Hypothalamus (tissue), 51 donors: ENCODE measurements at regions not wholly inside any gene's neighbourhood (a gene's known extent, or its start where the extent isn't known, plus 50 kb on each side); places are given as distances from the start of the nearest gene placed in this dataset.

Source experiments
- DNase-seq, 51 donors: peaks; one replicate each; lab custom pipeline; 2025; lab: John Stamatoyannopoulos, UW

- DNase-seq: no peak
These were observed 168.2 kb upstream of the DMRTA1 start for GRCh38 chr9:22278426-22278825.

GRCh38 chr9:22279636-22280035 lies 167.0 kb upstream of the DMRTA1 start:
- no peak for DNase-seq

DNA sequence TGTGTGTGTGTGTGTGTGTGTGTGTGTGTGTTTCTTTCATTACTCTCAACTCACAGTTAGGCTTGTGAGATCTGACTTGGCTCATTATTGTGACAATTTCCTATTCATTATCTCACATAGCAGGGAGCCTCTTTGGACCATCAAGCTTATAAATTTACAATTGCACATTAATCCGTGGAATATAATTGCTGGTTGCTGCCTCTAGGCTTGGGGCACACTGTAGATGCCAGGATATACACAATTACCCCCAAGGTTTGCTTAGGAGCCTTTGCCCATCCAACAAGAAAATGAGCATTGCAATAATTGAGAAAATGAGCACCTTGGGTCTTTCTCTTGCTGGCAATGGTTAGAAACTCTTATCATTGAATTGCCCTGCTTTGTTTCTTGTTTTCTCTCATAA lies 161.6 kb upstream of the DMRTA1 start:
- no peak for DNase-seq

DNA sequence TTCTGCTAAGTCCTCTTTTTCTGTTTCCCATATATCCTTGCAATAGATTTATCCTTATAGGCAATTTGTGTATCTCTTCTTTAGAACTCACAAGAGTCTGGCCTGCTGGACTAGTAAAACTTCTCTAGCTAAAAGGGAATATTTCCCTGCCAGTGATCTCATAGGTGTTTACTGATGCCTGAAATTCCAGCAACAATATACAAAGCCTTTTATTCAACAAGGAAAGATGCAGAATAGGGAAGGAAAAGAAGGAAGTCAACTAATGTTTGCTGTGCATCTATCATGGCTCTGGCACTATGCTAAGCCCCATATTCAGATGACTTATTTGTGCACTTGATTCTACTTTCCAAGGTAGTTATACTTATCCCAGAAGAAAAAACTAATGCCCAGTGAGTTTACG lies 160.0 kb upstream of the DMRTA1 start:
- no peak for DNase-seq

- DNase-seq: no peak
These were observed 158.0 kb upstream of the DMRTA1 start for GRCh38 chr9:22288661-22289060.

DNA sequence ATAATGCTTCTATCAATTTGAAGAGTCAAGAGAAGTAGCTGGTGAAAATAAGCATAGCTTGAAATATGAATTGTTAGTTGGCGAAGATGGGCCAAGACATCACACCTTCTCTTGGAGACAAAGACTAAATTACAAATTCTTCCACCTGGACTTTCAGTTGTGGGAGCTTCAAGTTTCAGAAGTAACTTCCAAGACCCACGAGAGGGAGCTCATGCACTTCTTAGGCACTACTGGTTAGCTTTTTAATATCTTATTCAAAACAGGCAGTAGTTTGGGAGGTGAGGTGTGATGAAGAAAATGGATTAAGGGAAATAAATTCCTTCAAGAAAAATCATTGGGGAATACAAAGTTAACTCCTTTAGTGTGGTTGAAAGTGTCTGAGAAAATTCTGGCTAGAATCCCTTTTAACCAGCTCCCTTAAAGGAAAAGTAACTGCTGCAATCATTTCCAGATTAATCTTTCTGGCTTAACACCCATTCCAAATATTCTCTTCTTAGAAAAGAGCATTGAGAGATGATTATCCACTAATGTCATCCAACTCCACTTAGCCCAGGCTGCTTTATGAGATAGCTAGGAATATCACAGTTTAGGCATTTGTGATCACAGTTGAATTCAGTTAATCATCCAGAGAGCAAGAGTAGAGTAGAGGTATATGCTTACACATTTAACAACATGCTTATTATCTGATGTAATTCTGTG lies 139.5 kb upstream of the DMRTA1 start:
- peak in 8 of 51 donors; percentile 0 to 12 (median 3) for DNase-seq

DNA sequence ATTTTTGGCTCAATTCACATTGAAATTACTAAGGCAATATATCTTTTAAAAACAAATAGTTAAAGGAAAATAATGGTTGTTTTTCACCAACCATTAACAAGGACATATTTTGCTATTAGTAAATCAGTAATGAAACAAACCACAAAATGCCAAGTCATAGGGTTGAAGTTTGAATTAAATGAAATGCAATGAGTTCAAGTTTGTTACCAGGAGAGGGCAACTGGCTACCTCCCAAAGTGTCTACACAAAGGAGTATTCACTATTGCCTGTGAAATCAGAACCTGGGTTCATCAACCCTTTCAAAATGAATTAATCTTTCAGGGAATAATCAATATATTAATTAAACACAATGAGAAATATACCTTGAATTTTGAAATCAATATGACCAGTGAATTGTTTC lies 138.4 kb upstream of the DMRTA1 start:
- DNase-seq: no peak

DNA sequence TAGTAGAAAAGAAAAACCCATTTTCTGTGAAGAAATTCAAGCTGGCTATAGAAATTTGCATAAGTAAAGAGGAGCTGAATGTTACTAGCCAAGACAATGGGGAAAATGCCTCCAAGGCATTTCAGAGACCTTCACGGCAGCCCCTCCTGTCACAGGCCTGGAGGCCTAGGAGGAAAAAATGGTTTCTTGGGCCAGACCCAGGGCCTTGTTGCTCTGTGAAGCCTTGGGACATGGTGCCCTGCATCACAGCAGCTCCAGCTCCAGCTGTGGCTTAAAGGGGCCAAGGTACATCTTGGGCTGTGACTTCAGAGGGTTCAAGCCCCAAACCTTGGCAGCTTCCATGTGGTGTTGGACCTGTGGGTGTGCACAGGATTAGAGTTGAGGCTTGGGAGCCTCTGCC lies 130.0 kb upstream of the DMRTA1 start:
- DNase-seq: no peak

- no peak for DNase-seq
These were observed 115.1 kb upstream of the DMRTA1 start for GRCh38 chr9:22331533-22331932.

- DNase-seq: no peak
These were observed 114.4 kb upstream of the DMRTA1 start for GRCh38 chr9:22332202-22332601.

DNA sequence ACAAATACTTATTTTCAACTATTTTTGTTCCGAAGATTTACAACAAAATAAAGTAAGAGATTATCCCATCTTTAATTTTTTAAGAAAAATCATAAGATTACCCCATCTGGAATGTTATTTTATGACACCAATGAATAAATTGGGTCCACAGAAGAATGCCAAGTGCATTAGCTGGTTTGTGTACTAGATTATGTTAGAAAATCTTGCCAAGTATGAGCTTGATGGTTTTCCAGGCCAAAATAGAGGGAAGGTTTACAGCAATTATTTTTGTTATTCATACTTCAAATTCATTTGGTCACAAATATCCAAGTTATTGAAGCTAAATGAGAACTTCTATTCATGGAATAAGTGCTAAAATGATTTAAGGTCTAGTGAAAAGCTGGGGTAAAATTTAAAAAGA lies 109.4 kb upstream of the DMRTA1 start:
- no peak for DNase-seq

DNA sequence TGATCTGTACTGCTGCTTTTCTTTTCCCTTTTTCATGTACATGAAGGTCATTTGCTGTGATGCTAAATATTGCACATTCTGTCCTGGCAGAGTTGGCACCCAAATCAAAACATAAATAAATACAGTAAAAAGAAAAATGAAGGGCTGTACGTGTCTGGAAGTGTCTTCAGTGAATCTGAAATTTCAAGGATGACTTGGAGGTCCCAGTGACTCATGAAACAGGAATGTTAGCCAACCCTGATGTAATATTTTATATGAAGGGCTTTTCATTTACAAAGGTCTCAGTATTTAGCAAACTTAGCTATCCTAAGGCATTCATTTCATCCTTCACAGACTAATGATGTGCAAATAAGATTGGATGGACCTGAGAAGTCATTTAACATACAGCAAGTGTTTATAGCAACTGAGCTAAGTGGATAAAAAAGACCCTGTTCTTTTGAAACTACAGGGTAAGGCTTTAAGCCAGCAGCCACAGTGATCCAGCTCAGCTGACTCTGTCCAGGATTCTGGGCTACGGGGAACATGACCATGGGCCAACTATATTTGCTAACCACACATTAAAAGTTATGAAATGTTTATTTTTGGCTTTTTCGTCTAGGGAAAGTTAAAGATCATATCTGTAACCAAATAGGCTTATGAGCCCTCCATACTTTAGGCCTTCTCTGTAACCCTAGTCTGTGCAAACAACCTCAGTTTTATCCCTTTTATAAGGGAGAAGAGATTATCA lies 104.0 kb upstream of the DMRTA1 start:
- DNase-seq: no peak

GRCh38 chr9:22343218-22343611 lies 103.4 kb upstream of the DMRTA1 start:
- no peak for DNase-seq

GRCh38 chr9:22354699-22355384 lies 91.8 kb upstream of the DMRTA1 start:
- no peak for DNase-seq

DNA sequence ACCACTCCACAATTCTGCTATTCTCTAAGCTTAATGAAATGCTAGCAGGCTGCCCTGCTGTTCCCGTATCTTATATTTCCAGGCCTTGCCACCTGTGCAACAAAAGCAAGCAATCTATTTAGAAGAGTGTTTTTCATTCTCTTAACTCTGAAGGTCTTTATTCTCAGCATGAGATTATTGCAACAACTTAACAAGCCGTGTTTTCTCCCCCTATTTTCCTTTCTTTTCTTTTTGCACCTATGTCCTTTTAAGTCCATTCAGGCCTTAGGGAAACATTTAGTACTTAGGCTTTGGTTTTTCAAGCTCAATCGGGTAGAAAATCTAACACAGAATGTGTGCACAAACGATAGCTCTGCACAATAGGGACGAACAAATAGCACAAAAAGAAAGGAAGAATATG lies 89.6 kb upstream of the DMRTA1 start:
- DNase-seq: no peak

DNA sequence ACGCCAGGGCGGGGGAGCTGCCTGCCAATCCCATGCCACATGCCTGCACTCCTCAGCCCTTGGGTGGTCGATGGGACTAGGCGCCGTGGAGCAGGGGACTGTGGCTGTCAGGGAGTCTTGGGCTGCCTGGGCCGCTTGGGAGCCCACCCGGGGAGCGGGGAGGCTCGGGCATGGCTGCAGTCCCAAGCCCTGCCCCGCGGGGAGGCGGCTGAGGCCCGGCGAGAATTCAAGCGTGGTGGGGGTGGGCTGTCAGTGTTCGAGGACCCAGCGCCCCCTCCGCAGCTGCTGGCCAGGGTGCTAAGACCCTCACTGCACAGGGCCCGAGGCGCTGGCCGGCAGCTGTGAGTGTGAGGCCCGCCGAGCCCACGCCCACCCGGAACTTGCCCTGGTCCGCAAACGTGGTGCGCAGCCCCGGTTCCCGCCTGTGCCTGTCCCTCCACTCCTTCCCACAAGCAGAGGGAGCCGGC lies 83.2 kb upstream of the DMRTA1 start:
- DNase-seq: no peak

- DNase-seq: no peak
These were observed 73.0 kb upstream of the DMRTA1 start for GRCh38 chr9:22373636-22374035.

DNA sequence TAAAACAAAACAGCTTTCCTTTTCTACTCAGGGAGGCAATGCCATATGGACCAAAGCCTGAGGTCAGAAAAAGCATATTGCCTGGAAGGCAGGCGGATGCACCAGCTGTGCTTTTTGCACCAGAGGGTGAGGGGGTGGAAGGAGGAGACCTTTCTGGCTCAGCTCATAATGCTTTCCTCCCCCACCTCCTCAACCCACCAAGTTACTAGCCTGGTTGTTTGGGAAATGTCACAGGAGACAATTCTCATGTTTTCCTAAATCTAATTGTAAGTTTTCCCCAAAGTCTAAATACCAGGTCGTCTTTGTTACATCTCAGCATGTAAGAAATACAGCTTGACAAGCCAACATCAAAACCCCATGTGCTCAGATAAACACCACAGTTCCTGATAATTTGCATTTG lies 72.6 kb upstream of the DMRTA1 start:
- no peak for DNase-seq

- DNase-seq: no peak
These were observed 67.4 kb upstream of the DMRTA1 start for GRCh38 chr9:22379272-22379671.

- DNase-seq: no peak
These were observed 65.5 kb upstream of the DMRTA1 start for GRCh38 chr9:22381170-22381569.

GRCh38 chr9:22382331-22382730 lies 64.3 kb upstream of the DMRTA1 start:
- no peak for DNase-seq

GRCh38 chr9:22383718-22384117 lies 62.9 kb upstream of the DMRTA1 start:
- DNase-seq: no peak
